ENCODE measurements at regions not wholly inside any gene's neighbourhood (a gene's known extent, or its start where the extent isn't known, plus 50 kb on each side); places are given as distances from the start of the nearest gene placed in this dataset.

GRCh38 chr4:122232633-122233032 is 80.5 kb downstream of the BLTP1 start:
- H3F3A ChIP-seq (ENCODE audit: insufficient read depth, low read depth), result no peaks in the 10 kb centered on the region
- H3K9me3 ChIP-seq (ENCODE audit: insufficient read depth, low read depth), result no peaks in the 10 kb centered on the region
- no peaks in the 10 kb centered on the region for H3K4me1 ChIP-seq (replicated peaks; ENCODE audit: insufficient read depth)
- H3K79me2 ChIP-seq (ENCODE audit: low read depth), result no peaks in the 10 kb centered on the region
- H3K36me3 ChIP-seq (ENCODE audit: low read depth), result peaks cover 6% of the 10 kb centered on the region; the same call in 1 of the 2 replicates
- ChIA-PET CTCF (no interaction called here), POLR2A (ENCODE audit: unreplicated experiment) (no interaction called here)
- no peak for TF ChIP-seq EZH2 (IDR thresholded peaks at IDR 0.05; ENCODE audit: low read depth)
- no peak for TF ChIP-seq CTCF (conservative IDR thresholded peaks at IDR 0.05)
- intact Hi-C loops (cut with micrococcal nuclease; ENCODE audit: unreplicated experiment), result no loop called here
- H3K27ac ChIP-seq, result no peak overlapping the region
- no peaks in the 10 kb centered on the region for H4K20me1 ChIP-seq (ENCODE audit: insufficient read depth)
- no TSS peak for BruUV-seq (replicated peaks)
- H3K9me2 ChIP-seq (ENCODE audit: insufficient read depth), result no peaks in the 10 kb centered on the region
- no peak overlapping the region for H2AFZ ChIP-seq
- H3K4me3 ChIP-seq, result no peak overlapping the region
- no peak overlapping the region for H3K4me2 ChIP-seq
- no peak for DNase-seq
- H3K27me3 ChIP-seq (ENCODE audit: insufficient read depth, low read depth), result no peaks in the 10 kb centered on the region

- POLR2A ChIA-PET (ENCODE audit: unreplicated experiment), result no interaction called here
- no peaks in the 10 kb centered on the region for H3K27me3 ChIP-seq (ENCODE audit: insufficient read depth, low read depth)
- intact Hi-C loops (cut with micrococcal nuclease; ENCODE audit: unreplicated experiment), result no loop called here
- CTCF ChIA-PET, result no interaction called here
- no peak overlapping the region for H3K4me2 ChIP-seq
- DNase-seq, result peak in 1 of 2 experiments; percentile 19
- peaks cover 10% of the 10 kb centered on the region; the same call in 1 of the 2 replicates for H3K36me3 ChIP-seq (ENCODE audit: low read depth)
- no peaks in the 10 kb centered on the region for H4K20me1 ChIP-seq (ENCODE audit: insufficient read depth)
- no peak overlapping the region for H2AFZ ChIP-seq
- no peak for TF ChIP-seq EZH2 (IDR thresholded peaks at IDR 0.05; ENCODE audit: low read depth)
- TF ChIP-seq CTCF (conservative IDR thresholded peaks at IDR 0.05), result no peak
- H3F3A ChIP-seq (ENCODE audit: insufficient read depth, low read depth), result no peaks in the 10 kb centered on the region
- H3K9me2 ChIP-seq (ENCODE audit: insufficient read depth), result 0 out of 2 replicates have a peak, but pooled peaks cover 4% of the 10 kb centered on the region
- no peaks in the 10 kb centered on the region for H3K4me1 ChIP-seq (replicated peaks; ENCODE audit: insufficient read depth)
- H3K27ac ChIP-seq, result no peak overlapping the region
- H3K4me3 ChIP-seq, result no peak overlapping the region
- BruUV-seq (replicated peaks), result no TSS peak
- no peaks in the 10 kb centered on the region for H3K79me2 ChIP-seq (ENCODE audit: low read depth)
- H3K9me3 ChIP-seq (ENCODE audit: insufficient read depth, low read depth), result no peaks in the 10 kb centered on the region
Observed at GRCh38 chr4:122234686-122235085, 82.6 kb downstream of the BLTP1 start.

DNA sequence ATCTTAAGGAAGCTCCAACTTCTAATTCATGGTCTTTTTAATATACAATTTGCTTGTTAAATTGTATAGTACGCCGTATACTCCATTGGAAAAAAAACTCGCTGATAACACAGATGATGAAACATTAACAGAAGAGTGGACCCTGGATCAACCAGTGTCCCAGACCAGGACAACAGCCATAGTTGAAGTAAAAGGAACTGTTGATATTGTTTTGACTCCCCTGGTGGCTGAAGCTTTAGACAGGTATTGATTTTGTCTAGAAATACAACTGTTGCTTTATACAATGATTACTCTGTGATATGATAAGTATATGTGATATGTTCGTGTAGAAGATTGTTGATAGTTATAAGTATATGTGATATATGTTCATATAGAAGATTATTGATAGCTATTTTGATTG is 91.7 kb downstream of the BLTP1 start:
- intact Hi-C loops (cut with micrococcal nuclease; ENCODE audit: unreplicated experiment), result no loop called here
- no peak overlapping the region for H3K4me3 ChIP-seq
- no peaks in the 10 kb centered on the region for H3K4me1 ChIP-seq (replicated peaks; ENCODE audit: insufficient read depth)
- POLR2A ChIA-PET (ENCODE audit: unreplicated experiment), result no interaction called here
- no peak overlapping the region for H3K27ac ChIP-seq
- H3K9me2 ChIP-seq (ENCODE audit: insufficient read depth), result 0 out of 2 replicates have a peak, but pooled peaks cover 3% of the 10 kb centered on the region
- H3K79me2 ChIP-seq (ENCODE audit: low read depth), result no peaks in the 10 kb centered on the region
- H3K4me2 ChIP-seq, result no peak overlapping the region
- no peak overlapping the region for H2AFZ ChIP-seq
- no TSS peak for BruUV-seq (replicated peaks)
- H4K20me1 ChIP-seq (ENCODE audit: insufficient read depth), result no peaks in the 10 kb centered on the region
- DNase-seq, result no peak
- H3K27me3 ChIP-seq (ENCODE audit: insufficient read depth, low read depth), result no peaks in the 10 kb centered on the region
- peaks cover 20% of the 10 kb centered on the region; the same call in 1 of the 2 replicates for H3K36me3 ChIP-seq (ENCODE audit: low read depth)
- no peaks in the 10 kb centered on the region for H3K9me3 ChIP-seq (ENCODE audit: insufficient read depth, low read depth)
- TF ChIP-seq EZH2 (IDR thresholded peaks at IDR 0.05; ENCODE audit: low read depth) (no peak), CTCF (conservative IDR thresholded peaks at IDR 0.05) (no peak)
- H3F3A ChIP-seq (ENCODE audit: insufficient read depth, low read depth), result no peaks in the 10 kb centered on the region; the same call in 1 of the 2 replicates
- CTCF ChIA-PET, result no interaction called here

All from PC-9 (cell line).